ENCODE measurements at regions not wholly inside any gene's neighbourhood (a gene's known extent, or its start where the extent isn't known, plus 50 kb on each side); places are given as distances from the start of the nearest gene placed in this dataset.

GRCh38 chr11:11038782-11039181 is 180.9 kb upstream of the ZBED5 start:
- no peak for FAIRE-seq

GRCh38 chr11:11038352-11038751 is 180.5 kb upstream of the ZBED5 start:
- no peak for FAIRE-seq

- FAIRE-seq = no peak
These were observed 179.2 kb upstream of the ZBED5 start for GRCh38 chr11:11036848-11037732.

GRCh38 chr11:11036185-11036847 is 178.5 kb upstream of the ZBED5 start:
- FAIRE-seq = no peak

- peak; percentile 18 for FAIRE-seq
These were observed 177.5 kb upstream of the ZBED5 start for GRCh38 chr11:11035331-11035730.

- no peak for FAIRE-seq
These were observed 176.6 kb upstream of the ZBED5 start for GRCh38 chr11:11034476-11034875.

- no peak for FAIRE-seq
These were observed 174.2 kb upstream of the ZBED5 start for GRCh38 chr11:11032066-11032465.

GRCh38 chr11:11029027-11029426 is 171.2 kb upstream of the ZBED5 start:
- FAIRE-seq = no peak

- FAIRE-seq = no peak
These were observed 170.3 kb upstream of the ZBED5 start for GRCh38 chr11:11028017-11028692.

- no peak for FAIRE-seq
These were observed 169.4 kb upstream of the ZBED5 start for GRCh38 chr11:11027288-11027687.

GRCh38 chr11:11025087-11025486 is 167.2 kb upstream of the ZBED5 start:
- no peak for FAIRE-seq

GRCh38 chr11:11022125-11022730 is 164.4 kb upstream of the ZBED5 start:
- FAIRE-seq = no peak

GRCh38 chr11:11021563-11021962 is 163.7 kb upstream of the ZBED5 start:
- no peak for FAIRE-seq

- no peak for FAIRE-seq
These were observed 162.9 kb upstream of the ZBED5 start for GRCh38 chr11:11020747-11021149.

GRCh38 chr11:11020219-11020726 is 162.4 kb upstream of the ZBED5 start:
- FAIRE-seq = no peak

- no peak for FAIRE-seq
These were observed 159.1 kb upstream of the ZBED5 start for GRCh38 chr11:11016943-11017342.

- FAIRE-seq = no peak
These were observed 158.2 kb upstream of the ZBED5 start for GRCh38 chr11:11016068-11016467.

- FAIRE-seq = no peak
These were observed 153.8 kb upstream of the ZBED5 start for GRCh38 chr11:11011617-11012016.

GRCh38 chr11:11010624-11011127 is 152.8 kb upstream of the ZBED5 start:
- FAIRE-seq = no peak

- FAIRE-seq = no peak
These were observed 151.3 kb upstream of the ZBED5 start for GRCh38 chr11:11009179-11009578.

GRCh38 chr11:11004069-11004468 is 146.2 kb upstream of the ZBED5 start:
- FAIRE-seq = no peak

- no peak for FAIRE-seq
These were observed 145.4 kb upstream of the ZBED5 start for GRCh38 chr11:11003226-11003625.
